ENCODE measurements at regions not wholly inside any gene's neighbourhood (a gene's known extent, or its start where the extent isn't known, plus 50 kb on each side); places are given as distances from the start of the nearest gene placed in this dataset.

DNA sequence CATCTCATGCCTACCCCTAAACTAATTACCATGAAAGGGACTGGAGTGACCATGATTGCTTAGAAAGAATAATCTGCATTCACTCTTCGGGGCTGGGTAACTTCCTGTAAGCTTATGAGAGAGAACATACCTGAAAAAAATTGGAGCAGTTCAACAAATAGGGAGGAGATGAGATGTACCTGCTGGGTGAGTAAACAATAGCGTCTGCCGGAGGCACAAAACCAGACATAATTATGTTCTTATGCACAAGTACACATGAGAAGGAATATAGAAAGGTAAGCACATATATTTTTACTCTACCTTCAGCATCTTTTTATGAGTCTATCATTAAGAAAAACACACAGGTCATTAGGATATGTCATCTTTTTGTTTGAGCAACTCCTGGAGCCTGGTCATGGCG lies 224.6 kb upstream of the FERD3L start:
- Histone ChIP-seq H3K9me3 (no peaks in the 10 kb centered on the region), H3K4me2 (no peak overlapping the region), H3K27ac (ENCODE audit: low read depth in 2 of 2, low read length in 1 of 2) (no peak overlapping the region), H3K27me3 (ENCODE audit: insufficient read depth) (peaks cover 25% of the 10 kb centered on the region), H3K9me2 (no peaks in the 10 kb centered on the region), H3K4me1 (ENCODE audit: control insufficient read depth in 1 of 2, insufficient read depth in 2 of 2, low read depth in 1 of 2, low read length in 1 of 2) (no peaks in the 10 kb centered on the region), H4K20me1 (ENCODE audit: insufficient read depth) (no peaks in the 10 kb centered on the region), H3K79me2 (ENCODE audit: insufficient read depth) (no peaks in the 10 kb centered on the region), H3K36me3 (replicated peaks in 1 of 2; ENCODE audit: control insufficient read depth in 1 of 2, insufficient read depth in 2 of 2, low read length in 1 of 2) (no peaks in the 10 kb centered on the region), H3F3A (replicated peaks; ENCODE audit: insufficient read depth) (no peaks in the 10 kb centered on the region), H2AFZ (ENCODE audit: low read depth) (no peak overlapping the region), H3K4me3 (ENCODE audit: low read depth in 2 of 2, low read length in 1 of 2) (no peak overlapping the region), H3K9ac (no peak overlapping the region)
- ChIA-PET POLR2A (no interaction called here), CTCF (interaction anchor here (1.0 kb wide), 1 partner anchor 22 kb away, joined by 3 read pairs; no protein-coding TSS in a partner anchor)
- no peak for TF ChIP-seq TEAD4 (IDR thresholded peaks at IDR 0.05; ENCODE audit: borderline replicate concordance, insufficient read depth)
- no peak for TF ChIP-seq FOXM1 (IDR thresholded peaks at IDR 0.05; ENCODE audit: low read depth)
- TF ChIP-seq USF2 (IDR thresholded peaks at IDR 0.05; ENCODE audit: borderline replicate concordance, low read depth, low read length): no peak
- TF ChIP-seq FOSL2 (IDR thresholded peaks at IDR 0.05; ENCODE audit: borderline replicate concordance, low read depth): no peak
- TF ChIP-seq MAX (IDR thresholded peaks at IDR 0.05; ENCODE audit: low read depth): no peak
- WGBS (ENCODE audit: low lambda C conversion rate): 28% methylated on average over 4 of the region's 4 CpGs
- no peak for DNase-seq

- Histone ChIP-seq H3K9ac (no peak overlapping the region), H3K9me2 (no peaks in the 10 kb centered on the region), H3K27me3 (ENCODE audit: insufficient read depth) (peaks cover 25% of the 10 kb centered on the region), H3K4me3 (ENCODE audit: low read depth in 2 of 2, low read length in 1 of 2) (no peak overlapping the region), H3K27ac (ENCODE audit: low read depth in 2 of 2, low read length in 1 of 2) (no peak overlapping the region), H2AFZ (ENCODE audit: low read depth) (no peak overlapping the region), H3F3A (replicated peaks; ENCODE audit: insufficient read depth) (no peaks in the 10 kb centered on the region), H3K4me1 (ENCODE audit: control insufficient read depth in 1 of 2, insufficient read depth in 2 of 2, low read depth in 1 of 2, low read length in 1 of 2) (no peaks in the 10 kb centered on the region), H3K4me2 (no peak overlapping the region), H3K36me3 (replicated peaks in 1 of 2; ENCODE audit: control insufficient read depth in 1 of 2, insufficient read depth in 2 of 2, low read length in 1 of 2) (no peaks in the 10 kb centered on the region), H3K9me3 (no peaks in the 10 kb centered on the region), H3K79me2 (ENCODE audit: insufficient read depth) (no peaks in the 10 kb centered on the region), H4K20me1 (ENCODE audit: insufficient read depth) (no peaks in the 10 kb centered on the region)
- ChIA-PET CTCF (interaction anchor here (1.0 kb wide), 1 partner anchor 23 kb away, joined by 3 read pairs; no protein-coding TSS in a partner anchor), POLR2A (no interaction called here)
- no peak for DNase-seq
- TF ChIP-seq FOSL2 (IDR thresholded peaks at IDR 0.05; ENCODE audit: borderline replicate concordance, low read depth): no peak
- no peak for TF ChIP-seq SMC3 (IDR thresholded peaks at IDR 0.05; ENCODE audit: low read depth, low read length)
- TF ChIP-seq RAD21 (IDR thresholded peaks at IDR 0.05; ENCODE audit: low read length): no peak
- no peak for TF ChIP-seq IRF3 (IDR thresholded peaks at IDR 0.05; ENCODE audit: low read depth, low read length)
- TF ChIP-seq USF2 (IDR thresholded peaks at IDR 0.05; ENCODE audit: borderline replicate concordance, low read depth, low read length): no peak
- TF ChIP-seq GABPA (IDR thresholded peaks at IDR 0.05; ENCODE audit: low read depth): no peak
- no peak for TF ChIP-seq EP300 (IDR thresholded peaks at IDR 0.05; ENCODE audit: borderline replicate concordance in 1 of 2, low read depth in 1 of 2, low read length in 1 of 2)
- TF ChIP-seq SIN3A (IDR thresholded peaks at IDR 0.05; ENCODE audit: borderline replicate concordance, low read depth, low read length): no peak
- TF ChIP-seq GATA2 (CRISPR knock-in tag; IDR thresholded peaks at IDR 0.05): no peak
- TF ChIP-seq RFX5 (IDR thresholded peaks at IDR 0.05; ENCODE audit: low read length): no peak
- 0% methylated on average over 2 of the region's 2 CpGs for WGBS (ENCODE audit: low lambda C conversion rate)
Measured at GRCh38 chr7:19369182-19369581, 224.0 kb upstream of the FERD3L start.
